K562 (cell line): ENCODE measurements at regions not wholly inside any gene's neighbourhood (a gene's known extent, or its start where the extent isn't known, plus 50 kb on each side); places are given as distances from the start of the nearest gene placed in this dataset.

ENCODE experiments used
- ATAC-seq: fragments of 200-7000 bp; cut with Tn5 transposase; 3 replicates; pipeline ENCODE4 v1.9.1; 2020; ENCODE audit warnings: moderate library complexity
- BruUV-seq: library from RNA; stranded (reverse); fragments of 400-500 nt; replicated peaks from 2 replicates; lab custom pipeline; 2021; lab: Mats Ljungman, UMichigan
- CTCF ChIA-PET: fragments of 300-600 bp; formaldehyde crosslinking; extraction: SDS; loops from one replicate; lab custom pipeline; 2021; ENCODE audit warnings: low intra/inter-chr PET ratio; lab: Yijun Ruan, JAX
- POLR2A ChIA-PET: fragments of 300-600, 350-650 bp; sonication (Branson Sonifier 250); formaldehyde crosslinking; extraction: SDS; loops from one replicate; lab custom pipeline; 2021; ENCODE audit warnings: antibody characterized with exemption, inconsistent platforms; lab: Yijun Ruan, JAX
- DNase-seq, 4 experiments: peaks; one replicate each; pipeline versions ENCODE4 v3.0.0 to v3.0.0-alpha.2; 2011 to 2018; ENCODE audit warnings: low spot score in 3 of 4, mixed read lengths in 3 of 4; ENCODE audit errors: extremely low read depth in 1 of 4
- FAIRE-seq: peaks from 2 replicates; lab custom pipeline; 2011; peaks lifted over from hg19 to GRCh38; lab: Jason Lieb, UNC
- H2AFZ ChIP-seq: 2 replicates; pipeline ENCODE4 v1.6.0; 2011; ENCODE audit warnings: low read depth, low read length, control low read depth, inconsistent platforms
- H3K27ac ChIP-seq: fragments of 200-600 bp; 3 replicates; pipeline ENCODE4 v1.8.0; 2011; ENCODE audit warnings: low read depth, mild to moderate bottlenecking, control low read depth, inconsistent platforms, low read length, moderate library complexity, mixed read lengths; ENCODE audit errors: extremely low read depth
- H3K27me3 ChIP-seq, 2 experiments: fragments of 300-600 bp in 1 of 2; 2 replicates in 1 of 2; 3 replicates in 1 of 2; pipeline versions ENCODE4 v1.6.0 to v1.8.0; 2011; ENCODE audit warnings: inconsistent platforms in 2 of 2, low read length in 2 of 2, mild to moderate bottlenecking in 1 of 2, mixed read lengths in 1 of 2, moderate library complexity in 1 of 2; ENCODE audit not compliant: control insufficient read depth in 2 of 2, insufficient read depth in 2 of 2
- H3K36me3 ChIP-seq: fragments of 300-600 bp; 3 replicates; pipeline ENCODE4 v1.8.0; 2011; ENCODE audit warnings: mild to moderate bottlenecking, low read length, inconsistent platforms; ENCODE audit not compliant: control insufficient read depth, insufficient read depth
- H3K4me1 ChIP-seq, 2 experiments: fragments of 200-600 bp in 1 of 2; replicated peaks in 1 of 2; 2 replicates in 1 of 2; 3 replicates in 1 of 2; pipeline versions ENCODE4 v1.5.1 to v1.8.0; 2011; ENCODE audit warnings: inconsistent platforms in 2 of 2, low read length in 2 of 2, mild to moderate bottlenecking in 1 of 2, mixed read lengths in 1 of 2, moderate library complexity in 1 of 2; ENCODE audit not compliant: control insufficient read depth in 2 of 2, insufficient read depth in 2 of 2
- H3K4me2 ChIP-seq: 2 replicates; pipeline ENCODE4 v1.6.1; 2011; ENCODE audit warnings: low read length, control low read depth, inconsistent platforms, mixed read lengths; ENCODE audit not compliant: insufficient read depth
- H3K4me3 ChIP-seq: fragments of 200-600 bp; sonication (generic), shearing (Covaris generic); 2 replicates; pipeline ENCODE4 v1.5.1; 2016; ENCODE audit warnings: control low read depth, inconsistent platforms
- H3K79me2 ChIP-seq: fragments of 200-600 bp; 3 replicates; pipeline ENCODE4 v1.8.0; 2011; ENCODE audit warnings: low read length, inconsistent platforms; ENCODE audit not compliant: control insufficient read depth, insufficient read depth
- H3K9ac ChIP-seq, 2 experiments: 2 replicates each; pipeline versions ENCODE4 v1.6.0 to v1.6.1; 2011; ENCODE audit warnings: low read depth in 2 of 2, low read length in 2 of 2, control low read depth in 1 of 2, inconsistent platforms in 1 of 2, mild to moderate bottlenecking in 1 of 2, mixed read lengths in 1 of 2; ENCODE audit not compliant: insufficient read depth in 1 of 2
- H3K9me1 ChIP-seq: one replicate; pipeline ENCODE4 v1.6.0; 2011; ENCODE audit warnings: inconsistent platforms, mild to moderate bottlenecking, low read length, moderate library complexity; ENCODE audit not compliant: control insufficient read depth, insufficient read depth
- H3K9me3 ChIP-seq: replicated peaks from 2 replicates; pipeline ENCODE4 v1.5.1; 2011; ENCODE audit warnings: low read depth, low read length, inconsistent platforms; ENCODE audit not compliant: control insufficient read depth, insufficient read depth
- H4K20me1 ChIP-seq: replicated peaks from 2 replicates; pipeline ENCODE4 v1.6.1; 2011; ENCODE audit warnings: low read length, inconsistent platforms, mixed read lengths; ENCODE audit not compliant: control insufficient read depth, insufficient read depth
- HINFP ChIP-seq: fragments of 450-650 bp; conservative IDR thresholded peaks from 2 replicates; pipeline ENCODE4 v1.6.1; 2016; ENCODE audit warnings: missing genetic modification characterization, low read depth, mild to moderate bottlenecking, control low read depth, missing compliant biosample characterization
- ID3 ChIP-seq, 2 experiments: fragments of 250-450 bp in 1 of 2; fragments of 450-650 bp in 1 of 2; sonication (Bioruptor Pico) in 1 of 2; IDR thresholded peaks; 2 replicates each; pipeline versions ENCODE4 v1.6.1 to v1.8.0; 2016 to 2021; ENCODE audit warnings: mild to moderate bottlenecking in 2 of 2, moderate library complexity in 2 of 2, missing compliant biosample characterization in 1 of 2, missing genetic modification characterization in 1 of 2
- KLF1 ChIP-seq: fragments of 450-650 bp; IDR thresholded peaks from 2 replicates; pipeline ENCODE4 v1.6.1; 2016; ENCODE audit warnings: missing genetic modification characterization, missing compliant biosample characterization
- RHOXF2B ChIP-seq: fragments of 250-450 bp; sonication (Bioruptor Pico); conservative IDR thresholded peaks from 2 replicates; pipeline ENCODE4 v1.5.1; 2021
- RUNX1 ChIP-seq: sonication (generic); IDR thresholded peaks from 2 replicates; pipeline ENCODE4 v1.6.1; 2016; ENCODE audit warnings: antibody characterized with exemption, low read depth
- ZFPM2 ChIP-seq: fragments of 250-450 bp; sonication (Bioruptor Pico); IDR thresholded peaks from 2 replicates; pipeline ENCODE4 v1.5.1; 2022; ENCODE audit warnings: mild to moderate bottlenecking
- WGBS: fragments of 100-300 bp; shearing (Covaris generic); methylation state at CpG from one replicate; pipeline ENCODE4 v1.1.6; 2016; ENCODE audit warnings: low coverage, mixed read lengths; ENCODE audit not compliant: insufficient coverage; ENCODE audit errors: missing lambda C conversion rate; 5-methylcytosine and 5-hydroxymethylcytosine counted together
- in situ Hi-C: fragments of 300-500 bp; cut with MboI; formaldehyde crosslinking; loops from 4 replicates; pipeline ENCODE4 v1.15.0; 2018; ENCODE audit warnings: inconsistent platforms, mixed read lengths
- intact Hi-C: fragments of 100-400 bp; cut with micrococcal nuclease; formaldehyde crosslinking; loops from 2 replicates; pipeline ENCODE4 v1.14.2; 2022

- CTCF ChIA-PET = no interaction called here
- DNase-seq = no peak
- Histone ChIP-seq H3K27ac (no peak overlapping the region), H2AFZ (no peak overlapping the region), H3K27me3 (no peaks in the 10 kb centered on the region), H3K4me1 (no peaks in the 10 kb centered on the region), H3K4me2 (no peak overlapping the region), H3K79me2 (no peaks in the 10 kb centered on the region), H4K20me1 (no peaks in the 10 kb centered on the region), H3K36me3 (no peaks in the 10 kb centered on the region), H3K9me1 (no peaks in the 10 kb centered on the region), H3K9ac (no peak overlapping the region), H3K4me3 (no peak overlapping the region), H3K9me3 (no peaks in the 10 kb centered on the region)
- FAIRE-seq = no peak
- POLR2A ChIA-PET = no interaction called here
- 8% methylated on average over 4 of the region's 4 CpGs for WGBS
- BruUV-seq = no TSS peak
- TF ChIP-seq ID3 (CRISPR knock-in tag; IDR thresholded peaks at IDR 0.05) = no peak
- TF ChIP-seq ID3 (tag; IDR thresholded peaks at IDR 0.05) = no peak
- no peak for TF ChIP-seq RHOXF2B (CRISPR knock-in tag)
- TF ChIP-seq KLF1 (tag) = no peak
- TF ChIP-seq ZFPM2 = no peak
- no peak for TF ChIP-seq HINFP (tag)
- no peak for TF ChIP-seq RUNX1
- in situ Hi-C loops = no loop called here
- no peak for ATAC-seq
- intact Hi-C loops = no loop called here
Measured at GRCh38 chr12:42767998-42768397, 178.5 kb upstream of the PRICKLE1 start.
